Neutrophil (primary cell): ENCODE measurements at regions not wholly inside any gene's neighbourhood (a gene's known extent, or its start where the extent isn't known, plus 50 kb on each side); places are given as distances from the start of the nearest gene placed in this dataset.
"Not testable (repeated sequence)": the region's sequence is repeated elsewhere in the genome, so short reads cannot be mapped to it uniquely, and the experiment has no call there.

Experiments used
- H3K27ac ChIP-seq: fragments of 200-600 bp; sonication (generic); 2 replicates; pipeline ENCODE4 v1.5.1; 2016; ENCODE audit warnings: mild to moderate bottlenecking, moderate library complexity
- H3K27me3 ChIP-seq: fragments of 200-600 bp; sonication (generic); 2 replicates; pipeline ENCODE4 v1.6.0; 2016; ENCODE audit warnings: mild to moderate bottlenecking
- H3K36me3 ChIP-seq: fragments of 200-600 bp; sonication (generic); 2 replicates; pipeline ENCODE4 v1.5.1; 2017
- H3K4me1 ChIP-seq, 2 experiments: fragments of 200-600 bp in 1 of 2; sonication (generic) in 1 of 2; 1 replicate in 1 of 2; 2 replicates in 1 of 2; pipeline versions ENCODE4 v1.5.1 to v1.6.1; 2013 to 2016; ENCODE audit warnings: low read depth in 1 of 2, low read length in 1 of 2, mild to moderate bottlenecking in 1 of 2, moderate library complexity in 1 of 2; ENCODE audit not compliant: control insufficient read depth in 1 of 2, insufficient read depth in 1 of 2
- H3K4me3 ChIP-seq, 2 experiments: fragments of 200-600 bp in 1 of 2; sonication (generic) in 1 of 2; 1 replicate in 1 of 2; 2 replicates in 1 of 2; pipeline ENCODE4 v1.5.1; 2013 to 2016; ENCODE audit warnings: low read depth in 1 of 2, low read length in 1 of 2, mild to moderate bottlenecking in 1 of 2, moderate library complexity in 1 of 2
- H3K9me3 ChIP-seq: fragments of 200-600 bp; sonication (generic); 2 replicates; pipeline ENCODE4 v1.5.1; 2016
- CTCF ChIP-seq: fragments of 200-600 bp; sonication (generic); IDR thresholded peaks from 2 replicates; pipeline ENCODE4 v1.5.1; 2016; ENCODE audit warnings: antibody characterized with exemption

- no peak overlapping the region for H3K27ac ChIP-seq
- H3K4me3 ChIP-seq: no peak overlapping the region
- no peaks in the 10 kb centered on the region for H3K27me3 ChIP-seq
- TF ChIP-seq CTCF: no peak
- no peaks in the 10 kb centered on the region for H3K9me3 ChIP-seq
- no peaks in the 10 kb centered on the region for H3K36me3 ChIP-seq
- H3K4me1 ChIP-seq: no peaks in the 10 kb centered on the region
These were observed 927.6 kb upstream of the FANCL start for GRCh38 chr2:59168766-59169165.

GRCh38 chr2:59167514-59167913 is 926.4 kb upstream of the FANCL start:
- Histone ChIP-seq H3K36me3 (no peaks in the 10 kb centered on the region), H3K9me3 (no peaks in the 10 kb centered on the region), H3K27ac (no peak overlapping the region), H3K4me3 (no peak overlapping the region), H3K4me1 (no peaks in the 10 kb centered on the region), H3K27me3 (no peaks in the 10 kb centered on the region)
- TF ChIP-seq CTCF: no peak

GRCh38 chr2:59157908-59158307 is 916.8 kb upstream of the FANCL start:
- H3K4me1 ChIP-seq, H3K27me3 ChIP-seq, H3K4me3 ChIP-seq, H3K36me3 ChIP-seq, H3K27ac ChIP-seq, H3K9me3 ChIP-seq: not testable (repeated sequence)

DNA sequence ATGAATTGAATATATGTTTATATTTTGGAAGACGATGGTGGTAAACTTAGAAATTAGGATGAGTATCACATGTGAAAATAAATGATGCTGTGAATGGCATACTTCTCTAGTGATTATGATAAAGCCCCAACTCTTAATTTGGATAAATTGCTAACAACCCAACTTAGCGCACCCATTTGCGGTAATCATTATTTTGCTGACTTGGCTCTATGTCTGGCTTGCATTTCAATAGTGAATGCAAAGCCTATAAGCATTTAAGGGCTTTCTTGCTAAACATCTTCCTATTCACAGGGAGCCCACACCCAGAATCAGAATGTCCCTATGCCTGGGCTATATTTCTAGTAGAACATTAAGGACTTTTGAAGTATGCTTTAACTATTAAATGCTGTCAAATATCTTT is 910.7 kb upstream of the FANCL start:
- Histone ChIP-seq H3K27ac (no peak overlapping the region), H3K4me1 (no peaks in the 10 kb centered on the region), H3K27me3 (no peaks in the 10 kb centered on the region), H3K9me3 (no peaks in the 10 kb centered on the region), H3K4me3 (no peak overlapping the region), H3K36me3 (no peaks in the 10 kb centered on the region)
- no peak for TF ChIP-seq CTCF

- Histone ChIP-seq H3K4me3 (no peak overlapping the region), H3K27me3 (no peaks in the 10 kb centered on the region), H3K36me3 (no peaks in the 10 kb centered on the region), H3K9me3 (no peaks in the 10 kb centered on the region), H3K4me1 (no peaks in the 10 kb centered on the region), H3K27ac (no peak overlapping the region)
- TF ChIP-seq CTCF: no peak
These were observed 909.2 kb upstream of the FANCL start for GRCh38 chr2:59150217-59150849.

GRCh38 chr2:59149271-59149670 is 908.1 kb upstream of the FANCL start:
- TF ChIP-seq CTCF: no peak

More at GRCh38 chr2:59149271-59149670, 908.1 kb upstream of the FANCL start:
- Histone ChIP-seq H3K9me3 (no peaks in the 10 kb centered on the region), H3K27ac (no peak overlapping the region), H3K4me1 (no peaks in the 10 kb centered on the region), H3K27me3 (no peaks in the 10 kb centered on the region), H3K36me3 (no peaks in the 10 kb centered on the region), H3K4me3 (no peak overlapping the region)
